MM.1S (cell line): ENCODE measurements at regions not wholly inside any gene's neighbourhood (a gene's known extent, or its start where the extent isn't known, plus 50 kb on each side); places are given as distances from the start of the nearest gene placed in this dataset.

ENCODE experiments used
- DNase-seq: peaks from one replicate; pipeline ENCODE4 v3.0.0-alpha.2; 2015
- H2AFZ ChIP-seq: fragments of 300-600 bp; sonication (generic); 2 replicates; pipeline ENCODE4 v1.6.0; 2016; ENCODE audit warnings: antibody characterized with exemption, low read length
- H3F3A ChIP-seq: fragments of 300-600 bp; sonication (generic); 2 replicates; pipeline ENCODE4 v1.6.1; 2016; ENCODE audit warnings: mild to moderate bottlenecking, antibody characterized with exemption, low read length, moderate library complexity, mixed read lengths; ENCODE audit not compliant: insufficient read depth
- H3K27ac ChIP-seq: fragments of 300-600 bp; sonication (generic); 2 replicates; pipeline ENCODE4 v1.5.1; 2016; ENCODE audit warnings: mild to moderate bottlenecking, low read length
- H3K27me3 ChIP-seq: fragments of 300-600 bp; sonication (generic); replicated peaks from 2 replicates; pipeline ENCODE4 v1.6.0; 2016; ENCODE audit warnings: low read length; ENCODE audit not compliant: insufficient read depth
- H3K36me3 ChIP-seq: fragments of 300-600 bp; sonication (generic); replicated peaks from 2 replicates; pipeline ENCODE4 v1.6.1; 2016; ENCODE audit warnings: mild to moderate bottlenecking, low read length, mixed read lengths; ENCODE audit not compliant: insufficient read depth
- H3K4me1 ChIP-seq: fragments of 300-600 bp; sonication (generic); 2 replicates; pipeline ENCODE4 v1.6.1; 2016; ENCODE audit warnings: low read length, mixed read lengths
- H3K4me2 ChIP-seq: fragments of 300-600 bp; sonication (generic); 2 replicates; pipeline ENCODE4 v1.6.0; 2016; ENCODE audit warnings: low read depth, low read length
- H3K4me3 ChIP-seq: fragments of 300-600 bp; sonication (generic); 2 replicates; pipeline ENCODE4 v1.5.1; 2016; ENCODE audit warnings: low read length, mixed read lengths
- H3K79me2 ChIP-seq: fragments of 300-600 bp; sonication (generic); 2 replicates; pipeline ENCODE4 v1.6.1; 2016; ENCODE audit warnings: mixed run types, low read length, mixed read lengths
- H3K9ac ChIP-seq: fragments of 300-600 bp; sonication (generic); 2 replicates; pipeline ENCODE4 v1.6.1; 2016; ENCODE audit warnings: low read length, mixed read lengths
- H3K9me2 ChIP-seq: fragments of 300-600 bp; sonication (generic); replicated peaks from 2 replicates; pipeline ENCODE4 v1.6.1; 2016; ENCODE audit warnings: mild to moderate bottlenecking, low read length, mixed read lengths; ENCODE audit not compliant: insufficient read depth
- H3K9me3 ChIP-seq: fragments of 300-600 bp; sonication (generic); replicated peaks from 2 replicates; pipeline ENCODE4 v1.6.1; 2016; ENCODE audit warnings: mild to moderate bottlenecking, low read length, mixed read lengths; ENCODE audit not compliant: insufficient read depth
- H4K20me1 ChIP-seq: fragments of 300-600 bp; sonication (generic); 2 replicates; pipeline ENCODE4 v1.6.1; 2016; ENCODE audit warnings: mild to moderate bottlenecking, low read length, moderate library complexity, mixed read lengths; ENCODE audit not compliant: insufficient read depth
- CTCF ChIP-seq: fragments of 300-600 bp; sonication (generic); IDR thresholded peaks from 2 replicates; pipeline ENCODE4 v1.5.1; 2016; ENCODE audit warnings: antibody characterized with exemption, low read length, mixed read lengths
- EZH2 ChIP-seq: fragments of 300-600 bp; sonication (generic); optimal IDR thresholded peaks from 2 replicates; pipeline ENCODE3; 2017; ENCODE audit warnings: low read depth, mild to moderate bottlenecking, antibody characterized with exemption, low read length, mixed read lengths
- EZH2phosphoT487 ChIP-seq: fragments of 300-600 bp; sonication (generic); IDR thresholded peaks from 2 replicates; pipeline ENCODE4 v1.6.1; 2018; ENCODE audit warnings: antibody characterized with exemption, low read length

DNA sequence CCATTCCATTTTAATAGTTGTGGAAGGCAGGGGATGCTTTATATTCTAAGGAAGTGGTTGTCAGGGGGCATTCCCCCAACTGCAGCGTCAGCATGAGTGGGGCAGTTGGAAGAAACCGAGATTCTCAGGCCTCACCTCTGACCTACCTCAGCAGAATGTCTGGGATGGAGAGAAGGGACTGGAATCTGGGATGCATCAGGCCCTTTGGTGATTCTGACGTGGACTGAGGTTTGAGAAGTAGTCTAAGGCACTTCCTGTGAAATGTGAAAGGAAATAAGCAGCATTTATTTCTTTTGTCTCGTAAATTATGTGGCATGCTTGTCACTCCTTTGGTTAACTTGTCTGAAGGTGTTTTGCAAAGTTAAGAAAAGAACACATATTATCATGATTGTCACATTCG lies 540.7 kb upstream of the NETO1 start:
- Histone ChIP-seq H3K4me3 (no peak overlapping the region), H4K20me1 (no peaks in the 10 kb centered on the region), H3K27me3 (no peaks in the 10 kb centered on the region), H3K9me3 (no peaks in the 10 kb centered on the region), H3K4me2 (no peak overlapping the region), H3K27ac (no peak overlapping the region), H3K9me2 (no peaks in the 10 kb centered on the region), H2AFZ (no peak overlapping the region), H3F3A (no peaks in the 10 kb centered on the region), H3K79me2 (no peaks in the 10 kb centered on the region), H3K4me1 (no peaks in the 10 kb centered on the region), H3K9ac (no peak overlapping the region), H3K36me3 (no peaks in the 10 kb centered on the region)
- TF ChIP-seq EZH2 (no peak), CTCF (no peak), EZH2phosphoT487 (no peak)
- DNase-seq: no peak

GRCh38 chr18:73407506-73407905 lies 539.7 kb upstream of the NETO1 start:
- H3K27me3 ChIP-seq: no peaks in the 10 kb centered on the region
- no peak overlapping the region for H2AFZ ChIP-seq

DNA sequence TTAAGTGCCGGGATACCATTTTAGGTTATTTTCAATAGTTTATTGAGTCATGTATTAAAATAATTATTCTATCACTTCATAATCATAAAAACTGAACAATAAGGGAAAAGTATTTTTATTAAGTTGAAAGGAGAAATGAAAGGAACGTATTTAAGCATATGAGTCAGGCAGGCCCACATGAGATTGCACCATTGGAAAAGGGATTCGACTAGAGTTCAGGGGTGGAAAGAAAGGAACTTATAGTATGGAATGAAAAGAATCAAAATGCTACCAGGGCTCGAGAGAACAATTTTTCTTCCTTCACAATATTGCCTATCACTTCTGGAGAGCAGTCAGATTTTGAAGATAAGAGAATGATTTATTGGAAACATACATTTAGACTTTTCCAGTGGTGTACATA lies 516.5 kb upstream of the NETO1 start:
- no peaks in the 10 kb centered on the region for H3K9me3 ChIP-seq
- H3K4me2 ChIP-seq: no peak overlapping the region
- H2AFZ ChIP-seq: no peak overlapping the region
- H3K4me3 ChIP-seq: no peak overlapping the region
- H3F3A ChIP-seq: no peaks in the 10 kb centered on the region
- H3K9ac ChIP-seq: no peak overlapping the region
- H3K27ac ChIP-seq: no peak overlapping the region
- no peaks in the 10 kb centered on the region for H3K36me3 ChIP-seq
- no peak for TF ChIP-seq CTCF
- TF ChIP-seq EZH2: no peak
- TF ChIP-seq EZH2phosphoT487: no peak
- no peaks in the 10 kb centered on the region for H3K79me2 ChIP-seq
- H4K20me1 ChIP-seq: no peaks in the 10 kb centered on the region
- DNase-seq: no peak
- H3K4me1 ChIP-seq: peaks cover 17% of the 10 kb centered on the region
- H3K27me3 ChIP-seq: no peaks in the 10 kb centered on the region
- H3K9me2 ChIP-seq: no peaks in the 10 kb centered on the region

More at GRCh38 chr18:73407506-73407905, 539.7 kb upstream of the NETO1 start:
- no peaks in the 10 kb centered on the region for H3K36me3 ChIP-seq
- no peaks in the 10 kb centered on the region for H3K9me3 ChIP-seq
- no peak for DNase-seq
- TF ChIP-seq EZH2phosphoT487 (no peak), CTCF (no peak), EZH2 (no peak)
- no peak overlapping the region for H3K4me3 ChIP-seq
- H3F3A ChIP-seq: no peaks in the 10 kb centered on the region
- no peaks in the 10 kb centered on the region for H3K9me2 ChIP-seq
- H3K79me2 ChIP-seq: no peaks in the 10 kb centered on the region
- no peak overlapping the region for H3K4me2 ChIP-seq
- H3K27ac ChIP-seq: no peak overlapping the region
- no peak overlapping the region for H3K9ac ChIP-seq
- no peaks in the 10 kb centered on the region for H4K20me1 ChIP-seq
- H3K4me1 ChIP-seq: no peaks in the 10 kb centered on the region

DNA sequence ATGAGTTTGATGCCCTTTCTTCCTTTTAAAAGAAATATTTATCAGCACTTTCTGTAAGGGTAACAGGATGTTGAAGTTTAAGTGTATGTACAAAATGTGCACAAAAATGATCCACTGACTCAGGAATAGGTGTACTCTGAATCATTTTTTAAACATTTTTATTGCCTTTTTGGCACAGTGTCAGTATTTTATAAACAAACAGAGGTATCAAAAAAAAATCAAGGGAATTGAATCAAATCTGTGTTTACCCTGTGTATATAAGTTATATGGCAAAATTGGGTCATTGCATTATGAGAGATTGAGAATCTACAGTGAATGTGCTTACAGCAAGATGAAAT lies 513.9 kb upstream of the NETO1 start:
- no peaks in the 10 kb centered on the region for H3K79me2 ChIP-seq
- no peaks in the 10 kb centered on the region for H4K20me1 ChIP-seq
- H3K9me3 ChIP-seq: no peaks in the 10 kb centered on the region
- peaks cover 3% of the 10 kb centered on the region for H3K4me1 ChIP-seq
- H3K9me2 ChIP-seq: no peaks in the 10 kb centered on the region
- H3K27me3 ChIP-seq: no peaks in the 10 kb centered on the region
- DNase-seq: no peak
- no peaks in the 10 kb centered on the region for H3F3A ChIP-seq
- H3K36me3 ChIP-seq: no peaks in the 10 kb centered on the region
- TF ChIP-seq EZH2: no peak
- TF ChIP-seq EZH2phosphoT487: no peak
- no peak for TF ChIP-seq CTCF
- H3K27ac ChIP-seq: no peak overlapping the region
- H3K9ac ChIP-seq: no peak overlapping the region
- no peak overlapping the region for H3K4me2 ChIP-seq
- H3K4me3 ChIP-seq: no peak overlapping the region
- no peak overlapping the region for H2AFZ ChIP-seq
